Stimulated activated CD8-positive, alpha-beta memory T cell treated with anti-CD3 and anti-CD28 coated beads, Interleukin-15, amount 100 ng/mL, for 24 hours (primary cell): ENCODE measurements at regions not wholly inside any gene's neighbourhood (a gene's known extent, or its start where the extent isn't known, plus 50 kb on each side); places are given as distances from the start of the nearest gene placed in this dataset.

Experiments
- DNase-seq: peaks from one replicate; pipeline ENCODE4 v3.0.0-alpha.2; 2020; ENCODE audit warnings: low read depth

DNA sequence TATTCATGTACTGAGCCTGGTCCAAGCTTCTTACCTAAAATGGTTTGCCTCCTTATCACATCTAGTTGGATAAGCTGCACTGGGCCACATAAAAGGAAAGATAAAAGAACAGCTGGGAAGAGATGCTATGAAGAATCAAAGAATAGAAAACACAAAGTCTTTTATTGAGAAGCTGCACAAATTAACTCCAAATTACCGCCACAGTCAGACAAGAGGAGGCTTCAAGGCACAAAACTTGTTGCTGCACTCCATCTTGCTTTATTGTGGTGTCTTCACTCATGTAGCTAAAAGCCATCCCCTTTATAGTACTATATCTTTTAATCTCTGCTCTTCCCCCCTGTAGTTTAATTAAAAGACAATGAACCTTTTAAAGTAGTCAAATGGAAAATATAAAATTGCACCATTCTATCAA is 330.6 kb upstream of the PMFBP1 start:
- no peak for DNase-seq

DNA sequence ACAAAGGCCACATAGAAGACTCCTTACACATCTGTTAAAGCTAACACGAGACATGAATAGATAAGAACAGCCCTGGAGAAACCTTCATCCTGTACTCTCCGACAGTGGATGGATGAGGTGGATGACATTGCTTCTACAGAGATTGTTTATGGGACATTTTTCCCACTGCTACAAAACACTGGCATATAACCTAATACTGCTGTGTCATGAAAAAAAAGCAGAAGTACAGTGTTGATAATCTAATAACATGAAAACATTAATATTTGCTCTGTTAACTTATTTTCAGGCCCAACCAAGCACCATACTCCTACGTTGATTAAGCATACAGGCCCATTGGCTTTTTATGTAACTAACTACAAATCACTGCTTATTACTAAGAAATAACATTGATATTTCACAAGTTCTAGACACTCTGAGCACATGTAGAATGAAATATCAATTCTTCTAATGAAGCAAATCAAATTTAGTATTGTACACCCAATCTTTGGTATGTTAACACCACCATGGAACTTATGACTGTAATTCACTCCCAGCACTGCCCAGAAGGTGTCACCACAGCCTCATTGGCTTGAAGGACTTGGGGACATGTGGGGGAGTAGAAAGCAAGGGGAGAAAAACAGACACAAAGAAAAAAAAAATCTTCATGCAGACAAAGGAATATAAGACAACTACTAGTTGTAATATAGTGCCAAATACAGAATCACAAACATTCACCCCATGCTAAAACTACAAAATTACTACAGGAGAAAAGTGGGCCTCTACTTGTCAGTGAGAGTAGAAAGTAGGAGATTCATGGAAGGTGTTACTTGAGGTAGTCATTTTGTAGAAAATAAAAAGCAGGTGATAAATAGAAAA is 330.0 kb upstream of the PMFBP1 start:
- DNase-seq, result no peak

DNA sequence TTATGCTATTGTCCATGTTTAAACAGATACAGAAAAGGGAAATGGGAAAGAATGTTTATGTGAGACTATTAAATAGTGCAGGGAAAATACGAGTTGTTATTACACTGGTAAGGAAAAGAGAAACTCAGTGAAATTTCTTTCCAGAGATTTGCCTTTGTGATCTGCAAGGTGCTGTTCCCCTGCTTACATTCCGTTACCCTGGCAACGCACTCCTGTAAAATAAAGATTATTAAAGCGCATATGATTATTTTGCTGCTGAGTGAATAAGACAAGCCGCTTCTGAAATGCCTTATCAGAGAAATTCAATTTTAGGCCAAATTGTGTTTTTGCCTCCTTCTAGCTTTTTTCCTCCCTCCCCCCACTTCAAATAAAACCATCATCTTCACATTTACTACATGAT is 328.6 kb upstream of the PMFBP1 start:
- no peak for DNase-seq

DNA sequence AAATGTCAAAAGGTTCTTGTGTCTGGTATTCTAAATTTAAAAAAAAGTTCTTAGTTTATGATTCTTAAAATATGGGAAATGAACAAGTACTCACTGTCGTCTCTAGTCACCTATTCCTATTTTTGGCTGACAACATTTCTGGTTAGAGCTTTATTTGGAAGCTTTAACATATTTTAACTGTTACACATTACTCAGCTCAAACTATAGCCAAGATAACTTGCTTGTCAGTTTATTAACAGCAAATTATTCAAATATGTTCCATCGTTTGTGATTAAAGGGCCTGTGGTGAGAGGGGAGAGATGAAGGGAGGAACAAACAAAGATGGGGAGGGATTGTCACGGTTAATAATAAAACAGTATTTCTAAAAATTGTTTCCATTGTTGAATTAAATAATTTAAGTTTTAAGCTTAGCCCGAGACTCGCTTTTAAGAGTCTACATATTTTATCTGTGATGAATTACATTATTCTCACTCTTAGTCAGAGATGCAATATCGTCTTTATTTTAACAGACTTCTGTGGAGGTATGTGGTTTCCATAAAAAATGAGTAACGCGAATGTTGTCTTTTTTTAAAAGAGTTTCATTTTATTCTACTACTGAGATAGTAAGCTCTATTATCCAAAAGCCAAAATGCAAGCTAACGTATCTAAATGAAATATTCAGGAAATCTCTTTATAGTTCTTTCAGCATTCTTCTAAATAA is 321.9 kb upstream of the PMFBP1 start:
- no peak for DNase-seq

DNA sequence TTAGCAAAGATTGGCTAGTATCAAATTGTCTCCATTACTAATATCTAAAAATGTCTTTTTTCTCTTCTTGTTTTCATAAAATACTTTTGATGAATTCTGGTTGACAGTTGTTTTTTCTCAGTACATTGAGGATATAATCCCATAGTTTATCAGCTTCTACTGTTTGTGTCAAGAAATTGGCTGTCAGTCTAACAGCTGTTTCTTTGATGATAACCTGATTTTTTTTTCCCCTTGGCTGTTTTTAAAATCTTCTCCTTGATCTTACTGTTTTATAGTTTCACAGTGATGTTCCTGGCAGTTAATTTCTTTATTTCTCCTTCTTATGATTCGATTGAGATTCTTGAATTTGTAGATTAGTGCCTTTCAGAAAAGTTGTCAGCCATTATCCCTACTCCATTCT is 315.3 kb upstream of the PMFBP1 start:
- DNase-seq, result no peak

DNA sequence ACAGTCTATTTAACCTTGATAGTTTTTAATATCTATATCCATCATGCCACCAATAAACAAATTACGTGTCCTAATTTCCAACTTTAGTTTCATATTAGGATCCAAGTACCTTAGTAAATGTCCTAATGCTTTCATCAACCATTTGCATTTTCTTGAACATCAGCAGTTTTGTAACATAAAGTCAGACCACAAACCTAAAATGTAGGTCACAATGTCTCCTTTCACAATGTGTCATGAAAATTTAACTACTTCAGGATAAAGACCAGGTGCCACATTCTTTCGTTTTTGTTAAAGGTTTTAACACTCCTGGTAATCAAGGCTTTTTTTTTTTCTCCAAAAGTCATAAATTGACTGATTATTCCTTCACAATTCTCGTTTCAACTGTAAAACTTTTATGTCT is 310.7 kb upstream of the PMFBP1 start:
- DNase-seq, result no peak

DNA sequence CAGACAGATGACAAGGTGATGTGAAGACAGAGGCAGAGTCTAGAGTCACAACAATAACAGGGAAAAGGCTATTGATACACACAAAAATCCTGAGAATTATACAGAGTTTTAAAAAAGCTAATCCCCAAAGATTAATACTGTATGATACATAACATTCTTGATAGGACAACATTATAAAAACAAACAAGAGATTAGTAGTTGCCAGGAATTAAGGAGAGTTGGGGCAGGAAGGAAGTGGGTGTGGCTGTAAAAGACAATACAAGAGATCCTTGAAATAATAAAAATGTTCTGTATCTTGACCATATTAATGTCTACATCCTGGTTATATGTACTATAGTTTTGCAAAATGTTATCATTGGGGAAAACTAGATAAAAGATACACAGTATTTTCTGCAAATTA is 309.5 kb upstream of the PMFBP1 start:
- no peak for DNase-seq

DNA sequence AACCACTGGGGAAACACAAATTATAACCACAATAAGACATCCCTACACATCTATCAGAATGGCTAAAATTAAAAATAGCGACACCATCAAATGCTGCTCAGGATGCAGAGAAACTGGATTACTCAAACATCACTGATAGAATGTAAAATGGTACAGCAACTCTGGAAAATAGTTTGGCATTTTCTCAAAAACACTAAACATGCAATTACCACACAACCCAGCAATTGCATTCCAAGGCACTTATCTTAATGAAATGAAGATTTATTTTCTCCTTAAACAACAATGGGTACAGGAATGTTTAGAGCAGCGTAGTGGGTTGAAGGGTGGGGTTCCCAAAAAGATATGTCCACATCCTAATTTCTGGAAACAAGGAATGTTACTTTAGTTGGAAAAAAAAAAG is 309.0 kb upstream of the PMFBP1 start:
- DNase-seq, result no peak

DNA sequence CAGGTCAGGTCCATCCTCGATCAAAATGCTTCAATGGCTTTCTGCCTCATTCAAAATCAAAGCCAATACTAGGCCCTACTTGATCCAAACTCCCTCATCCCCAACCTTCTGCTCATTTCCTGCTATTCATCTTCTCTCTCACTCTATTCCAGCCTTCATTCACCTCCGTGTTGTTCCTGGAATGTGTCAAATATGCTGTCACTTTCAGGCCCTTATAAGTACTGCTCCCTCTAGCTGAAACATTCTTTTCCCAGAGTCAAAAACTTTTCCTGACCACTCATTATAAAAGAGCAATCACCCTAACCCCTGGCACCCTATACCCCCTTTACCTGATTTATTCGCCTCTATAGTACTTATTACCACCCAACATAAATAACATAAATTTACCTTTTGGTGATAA is 303.7 kb upstream of the PMFBP1 start:
- no peak for DNase-seq

DNA sequence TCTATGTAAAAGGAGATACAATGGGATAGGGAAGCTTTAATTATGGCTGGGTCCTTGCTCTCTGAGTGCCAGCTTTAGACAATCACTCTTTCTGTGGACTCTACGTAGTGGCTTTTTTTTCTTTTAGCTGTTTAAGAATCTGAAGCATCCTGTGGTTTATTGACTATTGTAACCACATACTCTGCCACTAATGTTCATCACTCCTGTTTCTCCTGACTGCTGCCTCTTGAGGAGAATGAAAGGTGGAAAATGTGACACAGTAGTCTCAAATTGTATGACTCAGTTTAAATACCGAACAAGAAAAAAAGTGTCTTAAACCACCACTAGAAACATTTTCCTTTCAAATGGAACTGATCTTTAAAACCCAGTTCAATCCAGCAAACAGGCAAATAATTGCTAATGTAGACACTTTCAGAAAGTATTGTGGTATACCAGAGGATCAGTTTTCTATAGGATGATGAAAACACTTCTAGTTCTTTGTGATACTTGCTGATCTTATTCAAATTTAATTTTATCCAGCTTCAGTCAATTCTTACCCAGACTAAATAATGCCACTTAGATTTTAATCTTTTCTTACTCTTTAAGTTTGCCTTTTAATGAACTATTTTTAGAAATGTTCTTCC is 302.7 kb upstream of the PMFBP1 start:
- DNase-seq, result no peak

DNA sequence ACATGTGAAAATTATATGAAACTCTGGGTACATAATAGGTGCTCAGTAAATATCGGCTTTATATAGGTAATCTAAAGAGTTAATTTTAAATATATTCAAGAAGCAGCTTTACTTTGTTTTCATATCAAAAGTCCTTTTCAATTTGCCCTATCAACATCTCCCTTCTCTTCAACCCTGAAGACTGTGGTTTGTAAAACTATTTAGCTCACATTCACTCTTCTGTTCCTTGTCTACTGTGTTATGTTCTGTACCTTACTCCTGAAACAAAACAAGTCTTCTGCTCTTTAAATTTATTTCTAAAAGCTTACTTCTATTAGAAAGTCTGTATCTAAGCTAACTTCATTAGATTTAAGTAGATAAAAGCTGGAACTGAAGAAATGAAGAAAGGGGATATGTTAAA is 301.7 kb upstream of the PMFBP1 start:
- no peak for DNase-seq

DNA sequence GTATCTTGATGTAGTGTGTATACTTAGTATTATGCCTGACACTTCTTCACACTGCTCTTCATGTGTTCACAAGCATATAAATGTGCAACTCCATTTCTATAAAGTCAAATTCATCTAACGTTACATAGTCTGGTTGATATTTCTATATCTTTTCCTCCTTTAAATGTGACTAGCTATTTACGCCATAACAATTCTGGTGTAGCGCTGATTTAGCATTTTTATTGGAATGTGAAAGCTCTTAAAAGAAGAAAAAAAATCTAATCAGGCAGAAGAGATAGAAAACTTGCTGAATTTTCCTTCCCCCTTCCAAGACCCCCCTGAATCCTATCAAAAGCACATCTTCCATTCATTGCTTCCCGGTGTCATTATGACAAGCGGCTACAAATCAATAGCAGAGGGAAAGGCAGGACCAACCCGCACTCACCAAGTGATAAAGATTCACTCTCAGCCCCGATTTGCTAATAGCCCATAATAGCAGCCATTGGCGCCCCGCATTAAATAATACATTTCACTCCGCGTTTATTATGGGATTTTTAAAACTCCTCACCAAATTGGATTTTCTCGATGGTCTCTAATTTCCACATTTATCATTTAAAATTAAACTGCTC is 299.5 kb upstream of the PMFBP1 start:
- no peak for DNase-seq

DNA sequence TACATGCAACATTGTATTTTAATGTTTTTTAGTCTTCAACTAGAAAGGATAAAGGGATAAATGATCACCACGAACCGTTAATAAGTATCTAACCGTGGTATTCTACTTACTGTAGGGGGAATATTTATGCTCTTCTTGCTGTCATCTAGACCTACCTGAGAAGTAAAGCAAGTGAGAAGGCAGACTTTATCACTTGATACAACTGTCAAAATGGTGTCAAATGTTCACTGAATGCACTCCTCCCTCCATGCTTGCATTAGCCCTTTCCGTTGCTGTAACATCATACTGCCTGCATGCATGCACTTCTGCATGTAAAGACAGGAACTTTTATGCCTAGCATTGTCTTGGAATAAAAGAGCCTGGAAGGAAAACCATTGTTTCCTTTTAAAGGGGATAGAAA is 298.6 kb upstream of the PMFBP1 start:
- DNase-seq, result no peak

DNA sequence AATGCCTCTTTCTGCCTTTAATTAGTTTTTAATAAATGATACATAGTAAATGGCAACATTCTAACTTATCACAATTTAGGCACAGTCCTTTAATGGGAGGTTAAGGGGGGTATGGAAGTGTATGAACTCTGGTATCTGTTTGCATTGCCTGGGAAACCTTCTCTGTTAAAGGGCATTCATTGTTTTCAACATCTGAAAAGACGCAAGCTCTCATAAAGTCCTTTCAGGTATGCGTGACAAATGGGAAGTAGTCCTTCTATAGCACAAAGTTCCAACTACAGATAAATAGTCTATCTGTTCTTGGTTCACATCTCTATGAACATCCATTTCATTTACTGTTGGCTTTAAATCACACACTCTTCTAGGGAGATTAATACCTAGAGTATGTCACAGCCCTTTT is 298.0 kb upstream of the PMFBP1 start:
- DNase-seq, result no peak

DNA sequence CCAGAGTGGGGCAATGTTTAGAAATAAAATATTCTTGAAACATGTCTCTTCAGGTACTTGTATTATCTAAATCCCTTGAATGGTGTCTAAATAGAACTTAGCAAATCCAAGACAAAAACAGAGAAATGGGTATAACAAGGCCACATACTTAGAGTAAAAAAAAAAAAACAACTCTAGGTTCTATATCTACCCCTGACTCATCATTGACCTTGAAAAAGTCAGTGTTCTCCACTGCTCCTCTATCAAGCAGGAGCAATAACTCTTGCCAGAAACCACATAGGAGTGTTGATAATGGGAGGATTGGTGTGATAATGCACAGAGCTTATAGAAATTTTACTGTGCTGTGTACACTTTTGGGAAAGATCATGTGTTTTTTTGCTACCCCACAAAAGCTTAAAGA is 296.6 kb upstream of the PMFBP1 start:
- no peak for DNase-seq

DNA sequence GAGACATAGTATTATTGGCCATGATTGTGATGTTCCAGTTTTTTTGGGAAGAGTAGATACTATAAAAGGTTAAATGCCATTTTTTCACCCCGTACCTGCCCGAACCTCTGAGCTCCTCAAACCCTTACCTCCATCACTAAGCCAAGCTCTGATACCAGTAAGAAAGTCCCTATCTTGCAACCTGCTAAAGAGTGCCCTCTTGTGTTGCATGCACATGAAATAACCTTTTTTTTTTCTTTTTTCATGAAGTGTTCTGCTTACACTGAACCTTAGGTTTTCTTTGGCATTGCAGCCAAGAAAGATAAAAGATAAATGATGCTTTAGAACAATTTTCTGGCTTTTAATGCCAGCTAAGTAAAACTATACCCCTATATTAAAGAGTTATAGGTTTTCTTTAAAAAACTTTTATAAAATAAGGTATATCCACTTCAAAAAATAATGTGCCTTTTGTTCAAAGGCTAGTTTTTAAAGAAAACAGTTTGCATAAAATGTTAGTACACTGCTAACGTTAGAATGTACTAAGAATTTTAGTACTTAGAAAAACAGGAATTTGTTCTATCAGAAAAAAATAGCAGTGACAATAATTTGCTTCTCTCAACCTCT is 295.3 kb upstream of the PMFBP1 start:
- no peak for DNase-seq

DNA sequence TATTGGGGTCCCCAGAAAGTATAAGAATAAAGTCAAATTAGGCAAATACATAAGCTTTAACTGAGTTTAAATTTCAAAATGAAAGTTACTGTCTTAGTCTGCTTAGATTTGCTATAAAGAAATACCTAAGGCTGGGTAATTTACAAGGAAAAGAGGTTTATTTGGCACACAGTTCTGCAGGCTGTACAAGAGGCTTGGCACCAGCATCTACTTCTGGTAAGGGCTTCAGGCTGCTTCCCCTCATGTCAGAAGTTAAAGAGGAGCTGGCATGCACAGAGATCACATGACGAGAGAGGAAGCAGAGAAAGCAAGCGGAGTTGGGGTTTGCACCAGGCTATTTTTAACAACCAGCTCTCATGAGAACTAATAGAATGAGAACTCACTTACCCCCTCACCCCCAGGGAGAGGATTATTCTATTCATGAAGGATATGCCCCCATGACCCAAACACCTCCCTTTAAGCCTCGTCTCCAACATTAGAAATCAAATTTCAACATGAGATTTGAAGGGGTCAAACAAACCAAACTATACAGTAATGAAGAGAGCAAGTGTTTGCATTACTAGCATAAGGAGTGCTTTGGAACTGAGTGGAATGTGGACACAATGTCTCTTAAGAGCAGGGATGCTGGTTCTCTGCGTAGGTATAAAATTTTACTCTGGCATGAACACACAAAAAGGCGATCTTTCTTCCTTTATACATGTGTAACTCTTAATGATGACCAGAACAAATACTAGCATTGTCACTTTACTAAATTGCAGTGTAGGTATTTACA is 292.8 kb upstream of the PMFBP1 start:
- DNase-seq, result no peak

DNA sequence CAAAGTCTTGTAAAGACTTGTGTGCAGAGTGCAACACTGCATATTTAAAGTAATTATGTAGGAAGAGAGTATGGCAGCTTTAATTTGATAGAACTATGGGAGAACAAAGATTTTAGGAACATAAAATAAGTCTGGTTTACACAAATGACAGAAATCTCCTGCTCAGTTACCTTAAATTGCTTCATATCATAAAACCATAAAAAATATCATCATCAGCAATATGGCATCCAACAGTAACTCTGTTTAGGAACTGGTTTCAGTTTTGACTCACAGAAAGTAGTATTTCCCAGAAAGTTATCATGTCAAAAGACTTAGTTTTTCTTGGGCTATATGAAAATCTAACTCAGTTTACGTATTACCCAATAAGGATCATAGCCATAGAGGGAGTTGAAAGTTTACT is 292.1 kb upstream of the PMFBP1 start:
- DNase-seq, result no peak

DNA sequence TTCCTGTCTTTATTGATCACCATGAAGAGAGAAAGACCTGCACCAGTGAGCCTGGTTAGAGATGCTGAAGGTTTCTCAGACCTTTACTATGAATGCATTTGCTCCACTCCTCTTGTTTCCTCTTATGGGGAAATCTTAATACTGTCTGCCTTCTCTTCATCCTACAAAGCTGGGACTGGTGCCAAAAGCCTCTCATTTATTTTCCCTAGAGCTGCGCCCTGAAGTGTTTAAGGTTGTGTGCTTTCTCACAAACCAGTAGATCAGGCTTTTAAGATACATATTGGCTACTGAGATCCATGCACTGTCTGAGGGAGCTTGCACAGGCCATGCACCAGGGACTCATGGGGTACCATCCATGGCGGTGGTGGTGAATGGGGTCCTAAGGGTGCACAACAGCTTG is 286.1 kb upstream of the PMFBP1 start:
- no peak for DNase-seq

DNA sequence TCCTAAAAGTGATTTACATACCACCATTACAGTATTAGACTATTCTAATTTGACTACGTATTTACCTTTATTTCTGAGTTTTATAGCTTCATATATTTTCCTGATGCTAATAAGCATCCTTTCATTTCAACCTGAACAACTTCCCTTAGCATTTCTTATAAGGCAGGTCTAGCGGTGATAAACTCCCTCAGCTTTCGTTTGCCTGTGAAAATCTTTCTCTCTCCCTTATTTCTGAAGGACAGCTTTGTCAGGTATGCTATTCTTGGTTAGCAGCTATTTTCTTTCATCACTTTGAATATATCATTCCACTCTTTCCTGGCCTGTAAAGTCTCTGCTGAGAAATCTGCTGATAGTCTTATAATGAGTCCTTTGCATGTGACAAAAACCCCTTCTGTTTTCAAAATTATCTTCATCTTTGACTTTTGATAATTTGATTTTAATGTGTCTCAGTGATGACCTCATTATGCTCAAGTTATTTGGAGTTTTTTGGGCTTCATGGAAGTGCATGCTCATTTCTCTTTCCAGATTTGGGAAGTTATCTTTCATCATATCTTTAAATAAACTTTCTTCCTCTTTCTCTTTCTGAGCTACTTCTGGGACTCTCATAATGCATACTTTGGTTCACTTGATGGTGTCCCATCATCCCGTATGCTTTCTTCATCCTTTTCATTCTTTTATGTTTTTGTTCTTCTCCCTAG is 285.4 kb upstream of the PMFBP1 start:
- no peak for DNase-seq
